RWPE1 (cell line): ENCODE measurements at regions not wholly inside any gene's neighbourhood (a gene's known extent, or its start where the extent isn't known, plus 50 kb on each side); places are given as distances from the start of the nearest gene placed in this dataset.

Experiments
- CTCF ChIA-PET: fragments of 350-600 bp; sonication (Branson Sonifier 250); formaldehyde crosslinking; extraction: SDS; loops from one replicate; lab custom pipeline; 2021; lab: Yijun Ruan, JAX
- POLR2A ChIA-PET: fragments of 400-600 bp; formaldehyde crosslinking; extraction: SDS; loops from one replicate; lab custom pipeline; 2020; ENCODE audit warnings: antibody characterized with exemption; ENCODE audit not compliant: low non-redundant PET; lab: Yijun Ruan, JAX
- DNase-seq: peaks from one replicate; pipeline ENCODE4 v3.0.0; 2012; ENCODE audit warnings: low spot score
- H3K27ac ChIP-seq: fragments of 450-650 bp; 2 replicates; pipeline ENCODE4 v1.5.1; 2017
- CTCF ChIP-seq: fragments of 450-650 bp; conservative IDR thresholded peaks from 2 replicates; pipeline ENCODE4 v1.5.1; 2017; ENCODE audit warnings: low read depth, mild to moderate bottlenecking

GRCh38 chr20:17884307-17885003 is 84.1 kb downstream of the SNX5 start:
- POLR2A ChIA-PET = no interaction called here
- DNase-seq = no peak
- TF ChIP-seq CTCF = no peak
- no peak overlapping the region for H3K27ac ChIP-seq
- CTCF ChIA-PET = no interaction called here

GRCh38 chr20:17883592-17884306 is 84.8 kb downstream of the SNX5 start:
- TF ChIP-seq CTCF = no peak
- ChIA-PET POLR2A (no interaction called here), CTCF (no interaction called here)
- no peak overlapping the region for H3K27ac ChIP-seq
- no peak for DNase-seq

- ChIA-PET CTCF (no interaction called here), POLR2A (no interaction called here)
- no peak for DNase-seq
- no peak for TF ChIP-seq CTCF
- H3K27ac ChIP-seq = no peak overlapping the region
These were observed 85.6 kb downstream of the SNX5 start for GRCh38 chr20:17882834-17883591.

- H3K27ac ChIP-seq = no peak overlapping the region
- POLR2A ChIA-PET = no interaction called here
These were observed 86.3 kb downstream of the SNX5 start for GRCh38 chr20:17882065-17882833.

GRCh38 chr20:17881741-17882064 is 86.9 kb downstream of the SNX5 start:
- no peak overlapping the region for H3K27ac ChIP-seq
- ChIA-PET POLR2A (no interaction called here), CTCF (interaction anchor here (0.7 kb wide), 1 partner anchor 93 kb away, joined by 4 read pairs; no protein-coding TSS in a partner anchor)
- DNase-seq = no peak
- no peak for TF ChIP-seq CTCF

More at GRCh38 chr20:17882065-17882833, 86.3 kb downstream of the SNX5 start:
- CTCF ChIA-PET = interaction anchor here (0.7 kb wide), 1 partner anchor 93 kb away, joined by 4 read pairs; no protein-coding TSS in a partner anchor
- no peak for TF ChIP-seq CTCF
- DNase-seq = no peak
